ENCODE measurements at regions not wholly inside any gene's neighbourhood (a gene's known extent, or its start where the extent isn't known, plus 50 kb on each side); places are given as distances from the start of the nearest gene placed in this dataset.

GRCh38 chr2:128413718-128414341 is 95.2 kb upstream of the HS6ST1 start:
- Histone ChIP-seq H3K4me1 (ENCODE audit: control insufficient read depth in 1 of 2, insufficient read depth in 1 of 2, low read depth in 1 of 2, low read length in 1 of 2) (no peaks in the 10 kb centered on the region), H3K9me3 (no peaks in the 10 kb centered on the region), H3K27ac (no peak overlapping the region), H3K27me3 (no peaks in the 10 kb centered on the region), H3K4me3 (ENCODE audit: low read depth in 1 of 2, low read length in 1 of 2) (no peak overlapping the region), H3K36me3 (no peaks in the 10 kb centered on the region)
- TF ChIP-seq CTCF (IDR thresholded peaks at IDR 0.05) = no peak

DNA sequence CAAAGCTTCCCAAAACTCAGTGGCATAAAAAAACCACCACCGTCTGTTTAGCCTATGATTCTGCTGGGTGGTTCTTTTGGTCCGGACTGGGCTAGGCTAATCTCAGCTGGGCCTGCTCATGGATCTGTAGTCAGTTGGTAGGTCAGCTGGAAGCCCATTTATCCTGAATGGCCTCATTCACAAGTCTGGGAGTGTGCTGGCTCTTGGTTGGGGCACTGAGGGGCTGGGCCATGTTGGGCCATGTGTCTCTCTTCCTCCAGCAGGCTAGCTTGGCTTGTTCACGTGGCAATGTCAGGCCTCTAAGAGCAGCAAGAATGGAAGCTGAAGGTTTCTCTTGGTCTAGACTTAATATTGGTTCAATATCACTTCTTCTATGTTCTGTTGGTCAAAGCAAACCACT is 95.7 kb upstream of the HS6ST1 start:
- Histone ChIP-seq H3K4me3 (ENCODE audit: low read depth in 1 of 2, low read length in 1 of 2) (no peak overlapping the region), H3K27me3 (no peaks in the 10 kb centered on the region), H3K27ac (no peak overlapping the region), H3K9me3 (no peaks in the 10 kb centered on the region), H3K4me1 (ENCODE audit: control insufficient read depth in 1 of 2, insufficient read depth in 1 of 2, low read depth in 1 of 2, low read length in 1 of 2) (no peaks in the 10 kb centered on the region), H3K36me3 (no peaks in the 10 kb centered on the region)
- TF ChIP-seq CTCF (IDR thresholded peaks at IDR 0.05) = no peak

DNA sequence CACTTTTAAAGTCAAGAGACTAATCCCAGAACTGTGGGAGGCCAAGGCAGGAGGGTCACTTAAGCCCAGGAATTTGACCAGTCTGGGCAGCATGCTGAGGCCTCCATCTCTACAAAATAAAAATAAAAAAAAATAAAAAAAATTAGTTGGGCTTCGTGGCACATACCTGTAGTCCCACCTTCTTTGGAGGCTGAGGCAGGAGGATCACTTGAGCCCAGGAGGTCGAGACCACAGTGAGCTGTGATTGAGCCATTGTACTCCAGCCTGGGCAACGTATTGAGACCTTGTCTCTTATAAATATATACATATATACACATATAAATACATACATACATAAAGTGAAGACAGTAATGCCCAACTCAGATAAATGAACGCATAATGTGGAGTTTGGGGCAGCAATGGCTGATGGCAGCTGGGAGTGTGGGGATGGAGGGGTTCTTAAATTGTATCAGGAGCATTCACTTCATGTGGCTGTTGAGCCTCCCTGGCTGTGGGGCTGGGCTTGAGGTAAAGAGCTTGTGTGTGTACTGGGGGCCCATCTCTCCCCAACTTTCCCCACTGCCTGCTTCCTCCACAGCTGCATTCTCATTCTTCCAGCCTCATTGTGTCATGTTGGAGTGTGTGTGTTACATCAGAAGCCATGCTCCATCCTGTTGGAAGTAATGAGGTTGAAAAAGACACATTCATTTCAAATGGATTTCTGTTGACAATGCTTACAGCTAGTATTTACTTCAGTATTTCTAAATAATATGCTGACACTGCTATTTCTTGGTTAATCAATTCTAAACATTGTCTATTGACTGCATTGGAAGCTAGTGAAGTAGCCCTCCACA is 96.5 kb upstream of the HS6ST1 start:
- TF ChIP-seq CTCF (IDR thresholded peaks at IDR 0.05) = no peak

DNA sequence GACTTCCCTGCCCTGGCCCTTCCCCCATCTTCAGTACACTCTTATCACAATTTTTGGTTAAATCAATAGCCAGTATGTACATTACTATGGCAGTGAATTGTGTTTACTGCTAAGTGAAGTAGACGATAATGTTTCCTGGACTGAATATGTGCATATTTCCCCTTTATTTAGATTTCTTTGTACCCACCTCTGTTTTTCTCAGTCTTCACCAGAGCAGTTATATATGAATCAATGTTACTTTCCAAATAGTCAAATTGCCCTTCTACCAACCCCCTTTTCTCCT is 97.1 kb upstream of the HS6ST1 start:
- Histone ChIP-seq H3K4me3 (ENCODE audit: low read depth in 1 of 2, low read length in 1 of 2) (no peak overlapping the region), H3K4me1 (ENCODE audit: control insufficient read depth in 1 of 2, insufficient read depth in 1 of 2, low read depth in 1 of 2, low read length in 1 of 2) (no peaks in the 10 kb centered on the region), H3K36me3 (no peaks in the 10 kb centered on the region), H3K27ac (no peak overlapping the region), H3K27me3 (no peaks in the 10 kb centered on the region), H3K9me3 (no peaks in the 10 kb centered on the region)
- TF ChIP-seq CTCF (IDR thresholded peaks at IDR 0.05) = no peak

More for the DNA sequence above, 96.5 kb upstream of the HS6ST1 start:
- H3K27me3 ChIP-seq = no peaks in the 10 kb centered on the region
- no peaks in the 10 kb centered on the region for H3K36me3 ChIP-seq
- no peak overlapping the region for H3K27ac ChIP-seq
- H3K4me3 ChIP-seq (ENCODE audit: low read depth in 1 of 2, low read length in 1 of 2) = no peak overlapping the region
- H3K9me3 ChIP-seq = no peaks in the 10 kb centered on the region
- H3K4me1 ChIP-seq (ENCODE audit: control insufficient read depth in 1 of 2, insufficient read depth in 1 of 2, low read depth in 1 of 2, low read length in 1 of 2) = no peaks in the 10 kb centered on the region

DNA sequence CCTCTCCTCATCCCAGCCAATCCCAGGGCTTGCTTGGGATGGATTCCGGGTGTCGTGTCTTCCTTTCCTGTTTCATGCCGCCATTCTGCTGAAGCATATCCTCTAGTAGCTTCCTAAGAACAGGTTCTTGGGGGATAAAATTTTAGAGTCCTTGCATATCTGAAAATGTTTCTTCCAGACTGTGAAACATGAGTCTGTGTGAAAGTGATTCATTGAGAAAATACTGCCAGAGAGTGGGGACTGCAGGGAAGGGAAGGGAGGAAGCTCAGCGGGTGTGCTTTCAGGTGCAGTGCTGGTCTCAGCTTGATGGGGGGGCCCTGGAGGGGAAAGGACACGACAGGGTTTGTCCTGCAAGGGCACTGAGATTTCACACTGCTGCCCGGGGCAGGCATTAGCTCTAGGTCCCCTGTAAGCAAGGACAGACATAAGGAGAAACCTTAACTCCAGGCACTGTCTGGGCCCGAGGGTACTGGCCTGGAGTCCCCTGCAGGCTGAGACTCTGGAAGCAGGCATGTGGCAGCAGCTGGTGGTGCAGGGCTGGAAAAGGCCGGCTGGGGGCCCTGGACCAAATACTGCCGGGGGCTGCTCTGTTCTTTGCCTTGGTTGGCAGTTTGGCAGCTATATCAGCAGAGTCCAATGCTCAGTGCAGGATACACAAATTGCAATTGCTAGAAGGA is 97.6 kb upstream of the HS6ST1 start:
- no peaks in the 10 kb centered on the region for H3K9me3 ChIP-seq
- no peaks in the 10 kb centered on the region for H3K4me1 ChIP-seq (ENCODE audit: control insufficient read depth in 1 of 2, insufficient read depth in 1 of 2, low read depth in 1 of 2, low read length in 1 of 2)
- no peaks in the 10 kb centered on the region for H3K36me3 ChIP-seq
- H3K27me3 ChIP-seq = no peaks in the 10 kb centered on the region
- H3K4me3 ChIP-seq (ENCODE audit: low read depth in 1 of 2, low read length in 1 of 2) = no peak overlapping the region
- H3K27ac ChIP-seq = no peak overlapping the region
- TF ChIP-seq CTCF (IDR thresholded peaks at IDR 0.05) = no peak
